Suprapubic skin (tissue), 3 donors: ENCODE measurements at regions not wholly inside any gene's neighbourhood (a gene's known extent, or its start where the extent isn't known, plus 50 kb on each side); places are given as distances from the start of the nearest gene placed in this dataset.

Experiments used
- POLR2A ChIP-seq, 2 donors: fragments of 450-650 bp; IDR thresholded peaks; one replicate each; pipeline ENCODE4 v1.6.1; 2017; ENCODE audit warnings: antibody characterized with exemption in 2 of 2, mild to moderate bottlenecking in 2 of 2, moderate library complexity in 2 of 2
- TF ChIP-seq, protein P1 (sequence below), 2 donors: fragments of 200-600 bp in 1 of 2; fragments of 450-650 bp in 1 of 2; sonication (generic) in 1 of 2; IDR thresholded peaks; one replicate each; pipeline ENCODE4 v1.5.1; 2016 to 2019; ENCODE audit warnings: antibody characterized with exemption in 2 of 2, mild to moderate bottlenecking in 1 of 2, moderate library complexity in 1 of 2

- TF ChIP-seq, protein P1, sequence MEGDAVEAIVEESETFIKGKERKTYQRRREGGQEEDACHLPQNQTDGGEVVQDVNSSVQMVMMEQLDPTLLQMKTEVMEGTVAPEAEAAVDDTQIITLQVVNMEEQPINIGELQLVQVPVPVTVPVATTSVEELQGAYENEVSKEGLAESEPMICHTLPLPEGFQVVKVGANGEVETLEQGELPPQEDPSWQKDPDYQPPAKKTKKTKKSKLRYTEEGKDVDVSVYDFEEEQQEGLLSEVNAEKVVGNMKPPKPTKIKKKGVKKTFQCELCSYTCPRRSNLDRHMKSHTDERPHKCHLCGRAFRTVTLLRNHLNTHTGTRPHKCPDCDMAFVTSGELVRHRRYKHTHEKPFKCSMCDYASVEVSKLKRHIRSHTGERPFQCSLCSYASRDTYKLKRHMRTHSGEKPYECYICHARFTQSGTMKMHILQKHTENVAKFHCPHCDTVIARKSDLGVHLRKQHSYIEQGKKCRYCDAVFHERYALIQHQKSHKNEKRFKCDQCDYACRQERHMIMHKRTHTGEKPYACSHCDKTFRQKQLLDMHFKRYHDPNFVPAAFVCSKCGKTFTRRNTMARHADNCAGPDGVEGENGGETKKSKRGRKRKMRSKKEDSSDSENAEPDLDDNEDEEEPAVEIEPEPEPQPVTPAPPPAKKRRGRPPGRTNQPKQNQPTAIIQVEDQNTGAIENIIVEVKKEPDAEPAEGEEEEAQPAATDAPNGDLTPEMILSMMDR (IDR thresholded peaks at IDR 0.05): no peak
- TF ChIP-seq POLR2A (IDR thresholded peaks at IDR 0.05): no peak
Measured at GRCh38 chr11:82038154-82038553, 695.5 kb downstream of the FAM181B start.
